HuH-7.5 (cell line): ENCODE measurements at regions not wholly inside any gene's neighbourhood (a gene's known extent, or its start where the extent isn't known, plus 50 kb on each side); places are given as distances from the start of the nearest gene placed in this dataset.

ENCODE experiments used
- DNase-seq: peaks from one replicate; pipeline ENCODE4 v3.0.0; 2011; ENCODE audit warnings: low spot score

- no peak for DNase-seq
Observed at GRCh38 chr1:234972411-234973191, 156.0 kb downstream of the TOMM20 start.

GRCh38 chr1:234971586-234972297 is 156.9 kb downstream of the TOMM20 start:
- DNase-seq: no peak

GRCh38 chr1:234970731-234971476 is 157.7 kb downstream of the TOMM20 start:
- no peak for DNase-seq

- DNase-seq: no peak
Observed at GRCh38 chr1:234970401-234970730, 158.3 kb downstream of the TOMM20 start.

- no peak for DNase-seq
Observed at GRCh38 chr1:234969581-234970400, 158.8 kb downstream of the TOMM20 start.

GRCh38 chr1:234969011-234969441 is 159.6 kb downstream of the TOMM20 start:
- no peak for DNase-seq

GRCh38 chr1:234968451-234968850 is 160.2 kb downstream of the TOMM20 start:
- no peak for DNase-seq

GRCh38 chr1:234967121-234967520 is 161.5 kb downstream of the TOMM20 start:
- no peak for DNase-seq

- DNase-seq: no peak
Observed at GRCh38 chr1:234965111-234965510, 163.5 kb downstream of the TOMM20 start.

- no peak for DNase-seq
Observed at GRCh38 chr1:234963904-234964702, 164.5 kb downstream of the TOMM20 start.

- DNase-seq: peak; percentile 70
Observed at GRCh38 chr1:234963180-234963903, 165.3 kb downstream of the TOMM20 start.

GRCh38 chr1:234962340-234962989 is 166.2 kb downstream of the TOMM20 start:
- DNase-seq: no peak

- no peak for DNase-seq
Observed at GRCh38 chr1:234961456-234962339, 166.9 kb downstream of the TOMM20 start.

- DNase-seq: peak; percentile 51
Observed at GRCh38 chr1:234960722-234961455, 167.7 kb downstream of the TOMM20 start.

- DNase-seq: no peak
Observed at GRCh38 chr1:234958706-234959657, 169.7 kb downstream of the TOMM20 start.

- no peak for DNase-seq
Observed at GRCh38 chr1:234958066-234958705, 170.5 kb downstream of the TOMM20 start.
